ENCODE measurements at regions not wholly inside any gene's neighbourhood (a gene's known extent, or its start where the extent isn't known, plus 50 kb on each side); places are given as distances from the start of the nearest gene placed in this dataset.

DNA sequence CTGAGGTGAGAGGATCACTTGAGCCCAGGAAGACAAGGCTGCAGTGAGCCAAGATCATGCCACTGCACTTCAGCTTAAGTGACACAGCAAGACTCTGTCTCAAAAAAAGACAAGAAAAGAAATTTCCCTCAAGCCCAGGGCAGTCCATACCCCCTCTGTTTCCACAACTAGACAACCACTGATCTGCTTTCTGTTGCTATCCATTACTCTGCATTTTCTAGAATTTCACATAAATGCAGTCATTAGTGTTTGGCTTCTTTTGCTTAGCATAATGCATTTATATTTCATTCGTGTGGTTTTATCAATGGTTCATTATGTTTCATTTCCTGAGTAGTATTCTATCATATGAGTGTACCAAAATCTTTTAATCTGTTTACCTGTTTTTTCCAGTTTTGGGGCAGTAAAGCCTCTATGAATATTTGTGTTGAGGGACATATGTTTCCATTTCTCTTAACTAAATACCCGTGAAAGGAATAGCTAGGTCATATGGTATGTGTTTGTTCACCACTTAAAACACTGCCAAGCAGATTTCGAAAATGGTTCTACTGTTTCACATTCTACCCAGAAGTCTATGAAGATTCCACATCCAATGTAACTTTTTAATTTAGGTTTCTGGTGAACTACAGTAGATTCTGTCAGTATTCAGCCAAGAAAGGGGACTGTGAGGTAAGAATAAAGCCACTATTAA is 271.8 kb downstream of the ZNF608 start:
- Mint-ChIP-seq H3K4me3 (ENCODE audit: low read depth, unreplicated experiment) (no peak overlapping the region), H3K36me3 (ENCODE audit: insufficient read depth, unreplicated experiment) (no peaks in the 10 kb centered on the region), H3K27me3 (ENCODE audit: unreplicated experiment) (no peaks in the 10 kb centered on the region), H3K9me3 (ENCODE audit: low read depth, unreplicated experiment) (no peaks in the 10 kb centered on the region), H3K27ac (ENCODE audit: unreplicated experiment) (no peak overlapping the region), H3K4me1 (ENCODE audit: low read depth, unreplicated experiment) (no peaks in the 10 kb centered on the region)
- TF ChIP-seq, protein P1, sequence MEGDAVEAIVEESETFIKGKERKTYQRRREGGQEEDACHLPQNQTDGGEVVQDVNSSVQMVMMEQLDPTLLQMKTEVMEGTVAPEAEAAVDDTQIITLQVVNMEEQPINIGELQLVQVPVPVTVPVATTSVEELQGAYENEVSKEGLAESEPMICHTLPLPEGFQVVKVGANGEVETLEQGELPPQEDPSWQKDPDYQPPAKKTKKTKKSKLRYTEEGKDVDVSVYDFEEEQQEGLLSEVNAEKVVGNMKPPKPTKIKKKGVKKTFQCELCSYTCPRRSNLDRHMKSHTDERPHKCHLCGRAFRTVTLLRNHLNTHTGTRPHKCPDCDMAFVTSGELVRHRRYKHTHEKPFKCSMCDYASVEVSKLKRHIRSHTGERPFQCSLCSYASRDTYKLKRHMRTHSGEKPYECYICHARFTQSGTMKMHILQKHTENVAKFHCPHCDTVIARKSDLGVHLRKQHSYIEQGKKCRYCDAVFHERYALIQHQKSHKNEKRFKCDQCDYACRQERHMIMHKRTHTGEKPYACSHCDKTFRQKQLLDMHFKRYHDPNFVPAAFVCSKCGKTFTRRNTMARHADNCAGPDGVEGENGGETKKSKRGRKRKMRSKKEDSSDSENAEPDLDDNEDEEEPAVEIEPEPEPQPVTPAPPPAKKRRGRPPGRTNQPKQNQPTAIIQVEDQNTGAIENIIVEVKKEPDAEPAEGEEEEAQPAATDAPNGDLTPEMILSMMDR (IDR thresholded peaks at IDR 0.05; ENCODE audit: unreplicated experiment) = no peak
- DNase-seq = no peak
- intact Hi-C loops (cut with micrococcal nuclease; ENCODE audit: unreplicated experiment) = no loop called here
- CTCF ChIA-PET = interaction anchor here (1.0 kb wide), 1 partner anchor 8 kb away, joined by 3 read pairs; no protein-coding TSS in a partner anchor
- no TSS peak for BruUV-seq (replicated peaks)

DNA sequence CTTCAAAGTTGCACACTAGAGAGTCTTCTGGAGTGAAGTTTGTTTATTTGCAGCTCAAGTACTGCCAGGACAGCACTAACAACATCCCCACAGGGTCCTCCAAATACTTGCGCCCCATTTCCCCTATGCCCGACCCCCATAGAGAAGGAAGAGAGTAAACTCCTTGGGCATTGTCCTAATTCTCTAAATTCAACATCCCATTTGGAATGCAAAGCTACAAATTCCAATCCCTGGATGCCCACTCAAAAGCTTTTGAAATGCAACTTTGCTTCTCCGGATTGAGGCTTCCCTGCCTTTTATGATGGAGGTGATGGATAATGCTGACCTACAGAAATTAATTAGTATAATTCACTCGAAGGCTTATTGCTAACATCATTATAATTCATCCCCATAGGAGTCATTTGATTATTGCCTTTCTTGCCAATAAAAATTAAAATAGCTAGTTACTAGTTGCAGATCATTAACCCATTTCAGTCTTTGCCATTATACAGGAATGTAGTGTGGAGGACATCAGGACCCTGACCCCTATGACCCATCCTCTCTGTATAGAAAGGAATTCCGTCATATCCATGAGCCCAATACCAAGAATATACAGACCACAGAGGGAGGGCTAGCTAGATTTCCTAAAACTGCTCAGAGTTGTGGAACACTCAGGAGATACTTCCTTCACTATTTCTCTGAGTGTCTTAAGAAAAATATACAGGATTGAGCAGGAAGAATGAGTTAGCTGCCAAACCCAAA is 277.6 kb downstream of the ZNF608 start:
- CTCF ChIA-PET = interaction anchor here (1.3 kb wide), 1 partner anchor 14 kb away, joined by 3 read pairs; no protein-coding TSS in a partner anchor
- TF ChIP-seq, protein P1 (IDR thresholded peaks at IDR 0.05; ENCODE audit: unreplicated experiment) = no peak
- BruUV-seq (replicated peaks) = no TSS peak
- intact Hi-C loops (cut with micrococcal nuclease; ENCODE audit: unreplicated experiment) = no loop called here
- H3K4me1 Mint-ChIP-seq (ENCODE audit: low read depth, unreplicated experiment) = no peaks in the 10 kb centered on the region
- no peak for DNase-seq
- no peaks in the 10 kb centered on the region for H3K9me3 Mint-ChIP-seq (ENCODE audit: low read depth, unreplicated experiment)
- H3K27me3 Mint-ChIP-seq (ENCODE audit: unreplicated experiment) = no peaks in the 10 kb centered on the region
- H3K4me3 Mint-ChIP-seq (ENCODE audit: low read depth, unreplicated experiment) = no peak overlapping the region
- H3K36me3 Mint-ChIP-seq (ENCODE audit: insufficient read depth, unreplicated experiment) = no peaks in the 10 kb centered on the region
- H3K27ac Mint-ChIP-seq (ENCODE audit: unreplicated experiment) = no peak overlapping the region

DNA sequence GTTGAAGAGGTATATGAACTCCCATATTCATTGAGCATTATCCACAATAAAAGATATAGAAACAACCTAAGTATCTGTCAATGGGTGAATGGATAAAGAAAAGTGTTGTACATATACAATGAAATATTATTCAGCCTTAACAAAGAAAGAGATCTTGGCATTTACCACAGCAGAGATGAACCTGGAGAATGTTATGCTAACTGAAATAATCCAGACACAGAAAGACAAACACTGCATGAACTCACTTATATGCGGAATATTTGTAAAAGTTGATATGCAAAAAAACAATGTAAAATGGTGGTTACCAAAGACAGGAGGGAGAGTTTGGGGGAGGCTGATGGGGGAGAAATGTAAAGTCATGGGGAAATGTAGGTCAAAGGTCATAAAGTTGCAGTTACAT is 278.7 kb downstream of the ZNF608 start:
- TF ChIP-seq, protein P1 (IDR thresholded peaks at IDR 0.05; ENCODE audit: unreplicated experiment) = no peak
- peaks cover 2% of the 10 kb centered on the region for H3K9me3 Mint-ChIP-seq (ENCODE audit: low read depth, unreplicated experiment)
- H3K36me3 Mint-ChIP-seq (ENCODE audit: insufficient read depth, unreplicated experiment) = no peaks in the 10 kb centered on the region
- DNase-seq = no peak
- H3K4me1 Mint-ChIP-seq (ENCODE audit: low read depth, unreplicated experiment) = no peaks in the 10 kb centered on the region
- no peaks in the 10 kb centered on the region for H3K27me3 Mint-ChIP-seq (ENCODE audit: unreplicated experiment)
- intact Hi-C loops (cut with micrococcal nuclease; ENCODE audit: unreplicated experiment) = no loop called here
- no TSS peak for BruUV-seq (replicated peaks)
- CTCF ChIA-PET = no interaction called here
- no peak overlapping the region for H3K27ac Mint-ChIP-seq (ENCODE audit: unreplicated experiment)
- no peak overlapping the region for H3K4me3 Mint-ChIP-seq (ENCODE audit: low read depth, unreplicated experiment)

DNA sequence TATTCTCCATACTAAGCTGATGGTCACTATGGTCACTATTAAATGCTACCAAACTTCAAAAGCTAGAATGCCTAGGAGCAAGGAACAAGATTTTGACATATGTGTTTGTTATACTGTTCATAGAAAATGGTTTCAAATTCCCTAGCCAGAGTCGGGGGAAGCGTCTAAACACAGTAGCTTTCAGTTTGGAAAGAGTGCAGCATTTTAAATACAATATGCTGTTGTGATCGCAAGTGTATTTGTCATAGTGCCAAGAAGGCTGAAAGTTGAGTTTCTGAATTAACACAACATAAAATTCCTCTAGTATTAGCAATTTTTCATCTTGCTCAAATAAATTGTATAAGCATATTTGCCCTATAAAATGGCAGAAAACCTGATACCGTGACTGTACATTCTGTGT is 280.4 kb downstream of the ZNF608 start:
- no peaks in the 10 kb centered on the region for H3K27me3 Mint-ChIP-seq (ENCODE audit: unreplicated experiment)
- no peak for DNase-seq
- H3K4me1 Mint-ChIP-seq (ENCODE audit: low read depth, unreplicated experiment) = no peaks in the 10 kb centered on the region
- CTCF ChIA-PET = interaction anchor here (1.2 kb wide), 1 partner anchor 9 kb away, joined by 3 read pairs; no protein-coding TSS in a partner anchor
- no peak overlapping the region for H3K4me3 Mint-ChIP-seq (ENCODE audit: low read depth, unreplicated experiment)
- no peaks in the 10 kb centered on the region for H3K36me3 Mint-ChIP-seq (ENCODE audit: insufficient read depth, unreplicated experiment)
- H3K9me3 Mint-ChIP-seq (ENCODE audit: low read depth, unreplicated experiment) = peaks cover 2% of the 10 kb centered on the region
- intact Hi-C loops (cut with micrococcal nuclease; ENCODE audit: unreplicated experiment) = no loop called here
- no TSS peak for BruUV-seq (replicated peaks)
- no peak overlapping the region for H3K27ac Mint-ChIP-seq (ENCODE audit: unreplicated experiment)
- TF ChIP-seq, protein P1 (IDR thresholded peaks at IDR 0.05; ENCODE audit: unreplicated experiment) = no peak
